ENCODE measurements at regions not wholly inside any gene's neighbourhood (a gene's known extent, or its start where the extent isn't known, plus 50 kb on each side); places are given as distances from the start of the nearest gene placed in this dataset.

DNA sequence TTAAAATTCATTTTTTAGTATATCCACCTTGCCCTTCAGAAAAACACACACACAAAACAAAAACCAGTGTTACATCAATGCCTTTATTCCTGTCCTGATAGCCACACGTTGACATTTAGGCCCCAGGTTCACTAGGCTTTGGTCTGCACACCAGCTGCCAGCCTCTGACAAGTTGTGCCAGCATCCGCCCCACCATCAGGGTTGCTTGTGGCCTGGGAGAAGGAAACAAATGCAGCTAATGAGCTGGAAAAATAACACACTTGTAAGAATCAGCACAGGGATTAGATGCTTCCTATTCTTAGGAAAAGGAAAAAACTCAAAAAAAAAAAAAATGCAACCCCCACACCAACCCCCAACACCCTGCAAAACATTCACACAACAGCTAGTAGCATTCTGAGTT is 404.0 kb upstream of the GRIA1 start:
- TF ChIP-seq, protein P1, sequence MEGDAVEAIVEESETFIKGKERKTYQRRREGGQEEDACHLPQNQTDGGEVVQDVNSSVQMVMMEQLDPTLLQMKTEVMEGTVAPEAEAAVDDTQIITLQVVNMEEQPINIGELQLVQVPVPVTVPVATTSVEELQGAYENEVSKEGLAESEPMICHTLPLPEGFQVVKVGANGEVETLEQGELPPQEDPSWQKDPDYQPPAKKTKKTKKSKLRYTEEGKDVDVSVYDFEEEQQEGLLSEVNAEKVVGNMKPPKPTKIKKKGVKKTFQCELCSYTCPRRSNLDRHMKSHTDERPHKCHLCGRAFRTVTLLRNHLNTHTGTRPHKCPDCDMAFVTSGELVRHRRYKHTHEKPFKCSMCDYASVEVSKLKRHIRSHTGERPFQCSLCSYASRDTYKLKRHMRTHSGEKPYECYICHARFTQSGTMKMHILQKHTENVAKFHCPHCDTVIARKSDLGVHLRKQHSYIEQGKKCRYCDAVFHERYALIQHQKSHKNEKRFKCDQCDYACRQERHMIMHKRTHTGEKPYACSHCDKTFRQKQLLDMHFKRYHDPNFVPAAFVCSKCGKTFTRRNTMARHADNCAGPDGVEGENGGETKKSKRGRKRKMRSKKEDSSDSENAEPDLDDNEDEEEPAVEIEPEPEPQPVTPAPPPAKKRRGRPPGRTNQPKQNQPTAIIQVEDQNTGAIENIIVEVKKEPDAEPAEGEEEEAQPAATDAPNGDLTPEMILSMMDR (IDR thresholded peaks at IDR 0.05; ENCODE audit: insufficient read depth, low read length, missing control alignments): no peak
- POLR2A ChIA-PET: no interaction called here
- H3K4me3 ChIP-seq (ENCODE audit: low read depth, low read length): no peak overlapping the region
- no peak for DNase-seq (ENCODE audit: low read depth, low spot score)
- CTCF ChIA-PET: no interaction called here

DNA sequence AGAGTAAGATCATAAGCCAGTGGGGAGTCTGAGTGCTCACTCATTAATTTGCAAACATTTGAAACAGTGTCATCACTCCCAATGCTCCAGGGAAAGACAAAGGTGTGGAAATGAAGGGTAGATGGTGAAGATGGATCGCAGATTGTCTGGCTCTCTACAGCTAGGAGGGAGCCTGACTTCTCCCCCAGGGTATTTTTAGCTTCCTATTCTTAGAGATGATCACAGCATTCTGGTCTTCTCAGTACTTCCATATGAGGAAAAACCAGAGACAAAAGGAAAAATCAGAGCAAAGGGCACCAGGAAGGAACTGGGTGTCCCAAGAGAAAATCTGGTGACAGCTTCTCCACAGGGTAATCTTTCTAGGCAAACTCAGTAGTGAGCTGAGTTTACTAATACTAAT is 401.9 kb upstream of the GRIA1 start:
- ChIA-PET POLR2A (no interaction called here), CTCF (no interaction called here)
- DNase-seq (ENCODE audit: low read depth, low spot score): no peak
- TF ChIP-seq, protein P1 (IDR thresholded peaks at IDR 0.05; ENCODE audit: insufficient read depth, low read length, missing control alignments): no peak
- H3K4me3 ChIP-seq (ENCODE audit: low read depth, low read length): no peak overlapping the region

DNA sequence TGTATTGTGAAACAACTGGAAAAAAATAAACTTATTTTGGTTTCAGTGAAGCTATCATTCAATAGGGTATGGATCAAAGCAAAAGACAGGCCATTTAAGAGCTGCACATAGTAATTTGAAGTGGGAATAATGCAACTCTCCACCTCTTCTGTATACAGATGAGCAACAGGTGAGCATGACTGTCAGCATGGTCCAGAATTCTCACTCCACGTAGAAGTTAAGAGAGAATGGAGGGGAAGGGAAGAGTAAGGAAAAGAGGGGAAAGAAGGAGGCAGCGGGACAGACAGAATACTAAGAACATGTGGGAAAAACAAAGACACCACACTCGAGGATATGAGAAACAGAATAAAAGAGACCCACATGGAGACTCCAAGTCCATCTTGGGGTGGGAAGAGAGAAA is 396.1 kb upstream of the GRIA1 start:
- no peak for DNase-seq (ENCODE audit: low read depth, low spot score)
- CTCF ChIA-PET: no interaction called here
- TF ChIP-seq, protein P1 (IDR thresholded peaks at IDR 0.05; ENCODE audit: insufficient read depth, low read length, missing control alignments): no peak
- POLR2A ChIA-PET: no interaction called here
- no peak overlapping the region for H3K4me3 ChIP-seq (ENCODE audit: low read depth, low read length)

DNA sequence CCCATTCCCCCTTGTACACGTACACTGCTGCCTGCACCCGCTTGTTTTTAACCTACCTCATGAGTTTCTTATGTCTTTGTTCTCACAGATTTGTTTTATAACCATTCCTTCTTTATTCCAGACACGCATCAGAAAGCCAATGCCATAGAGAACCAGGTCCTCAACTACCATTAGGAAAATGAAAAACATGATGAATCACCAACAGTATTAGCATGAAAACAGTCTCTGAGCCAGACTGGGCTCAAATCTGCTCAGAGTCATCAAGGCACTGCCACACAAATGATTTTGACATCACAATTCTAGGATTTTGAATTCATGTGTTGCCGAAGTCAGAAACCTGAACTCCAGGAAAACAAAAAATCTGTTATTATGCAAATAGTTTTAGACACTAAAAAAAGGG is 394.1 kb upstream of the GRIA1 start:
- ChIA-PET CTCF (no interaction called here), POLR2A (no interaction called here)
- no peak overlapping the region for H3K4me3 ChIP-seq (ENCODE audit: low read depth, low read length)
- TF ChIP-seq, protein P1 (IDR thresholded peaks at IDR 0.05; ENCODE audit: insufficient read depth, low read length, missing control alignments): no peak
- DNase-seq (ENCODE audit: low read depth, low spot score): no peak

DNA sequence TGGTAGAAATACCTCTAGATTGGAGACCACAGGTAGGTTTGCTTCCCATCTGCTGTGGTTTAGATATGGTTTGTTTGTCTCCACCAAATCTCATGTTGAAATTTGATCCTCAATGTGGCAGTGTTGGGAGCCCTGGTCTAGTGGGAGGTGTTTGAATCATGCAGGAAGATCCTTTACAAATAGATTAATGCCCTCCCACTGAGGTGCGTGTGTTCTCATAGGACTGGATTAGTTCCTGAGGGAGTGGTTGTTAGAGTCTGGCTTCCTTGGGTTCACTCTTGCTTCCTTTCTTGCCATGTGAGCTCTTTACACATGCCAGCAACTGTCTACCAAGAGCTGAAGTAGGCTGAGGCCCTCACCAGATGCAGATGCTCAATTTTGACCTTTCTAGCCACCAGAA is 391.1 kb upstream of the GRIA1 start:
- DNase-seq (ENCODE audit: low read depth, low spot score): no peak
- TF ChIP-seq, protein P1 (IDR thresholded peaks at IDR 0.05; ENCODE audit: insufficient read depth, low read length, missing control alignments): no peak
- CTCF ChIA-PET: no interaction called here
- POLR2A ChIA-PET: no interaction called here
- no peak overlapping the region for H3K4me3 ChIP-seq (ENCODE audit: low read depth, low read length)

DNA sequence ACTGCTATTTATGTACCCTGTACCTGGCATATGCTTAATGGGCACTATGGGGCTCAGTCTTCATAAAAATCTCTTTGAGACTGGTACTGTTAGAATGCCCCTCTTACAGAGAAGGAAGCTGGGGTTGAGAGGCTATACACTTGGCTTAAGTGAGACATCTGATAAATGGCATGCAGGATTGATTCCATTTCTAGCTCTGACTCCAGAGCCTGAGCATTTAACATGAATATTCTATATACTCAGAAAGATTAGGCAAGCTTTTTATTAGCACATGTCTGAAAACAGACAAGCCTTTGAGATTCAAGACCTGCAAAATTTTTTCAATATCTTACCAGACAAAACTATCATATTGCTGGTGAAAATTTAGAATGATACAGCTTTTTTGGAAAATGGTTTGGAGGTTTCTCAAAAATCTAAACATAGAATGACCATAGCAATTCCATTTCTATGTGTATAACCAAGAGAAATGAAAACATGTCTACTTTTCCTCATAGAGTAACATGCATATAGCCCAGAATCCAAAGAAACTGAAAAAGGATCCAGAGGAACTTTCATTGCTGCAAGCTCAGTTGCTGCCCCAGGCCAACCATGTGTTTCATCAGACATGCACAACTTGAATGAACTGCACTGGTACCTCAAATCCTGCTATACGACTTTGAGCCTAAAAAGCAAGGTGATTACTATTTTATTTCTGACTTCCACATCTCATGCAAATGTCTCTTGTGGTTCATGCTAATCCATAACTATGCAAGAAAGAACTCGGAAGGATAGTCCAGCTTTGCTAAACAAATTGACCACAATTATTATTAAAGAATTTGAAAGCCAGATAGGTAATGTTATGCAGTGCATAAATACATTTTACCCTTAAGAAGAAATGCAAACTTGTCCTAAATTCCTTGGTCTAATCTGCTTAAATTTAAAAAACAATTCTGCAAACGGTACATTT is 389.0 kb upstream of the GRIA1 start:
- ChIA-PET CTCF (no interaction called here), POLR2A (no interaction called here)
- DNase-seq (ENCODE audit: low read depth, low spot score): no peak
- TF ChIP-seq, protein P1 (IDR thresholded peaks at IDR 0.05; ENCODE audit: insufficient read depth, low read length, missing control alignments): no peak
- H3K4me3 ChIP-seq (ENCODE audit: low read depth, low read length): no peak overlapping the region
